SIG-M5 (cell line): ENCODE measurements at regions not wholly inside any gene's neighbourhood (a gene's known extent, or its start where the extent isn't known, plus 50 kb on each side); places are given as distances from the start of the nearest gene placed in this dataset.
A peak's percentile ranks its signal among the peaks of the same experiment; 100 is the strongest.

ENCODE experiments used
- DNase-seq: peaks from one replicate; lab custom pipeline; 2025; lab: John Stamatoyannopoulos, UW

DNA sequence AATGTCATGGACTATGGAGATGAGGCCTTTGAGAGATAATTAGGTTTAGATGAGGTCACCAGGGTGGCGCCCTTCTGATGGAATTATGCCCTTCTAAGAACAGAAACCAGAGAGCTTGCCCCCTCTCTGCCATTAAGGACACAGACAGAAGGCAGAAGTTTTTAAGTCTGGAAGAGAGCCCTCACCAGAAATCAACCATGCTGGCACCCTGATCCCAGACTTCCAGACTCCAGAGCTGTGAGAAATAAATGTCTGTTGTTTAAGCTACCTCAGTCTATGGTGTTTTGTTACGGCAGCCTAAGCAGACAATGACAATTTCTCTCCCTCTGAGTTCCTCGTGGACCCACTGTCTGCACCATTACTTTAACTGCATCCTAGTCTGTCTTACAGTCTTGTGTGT is 382.0 kb downstream of the GXYLT1 start:
- DNase-seq, result no peak

DNA sequence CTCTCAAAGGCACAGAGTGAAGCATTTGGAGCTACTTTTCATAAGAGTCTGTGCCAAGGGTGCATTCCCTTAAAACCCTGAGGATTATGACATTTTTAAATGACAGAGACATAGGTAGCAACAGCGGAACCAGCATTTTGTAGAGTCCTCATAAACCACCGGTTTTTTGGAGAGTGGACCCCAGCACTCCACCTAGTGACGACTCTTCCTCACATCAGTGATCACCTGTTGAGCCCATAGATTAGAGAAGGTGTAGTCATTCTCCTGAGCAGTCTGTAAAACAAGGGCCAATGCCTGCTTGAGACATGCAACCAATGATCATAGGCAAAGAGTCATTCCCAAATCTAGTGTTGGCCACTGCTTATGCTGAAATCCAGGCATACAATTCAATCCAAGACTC is 399.1 kb downstream of the GXYLT1 start:
- DNase-seq, result no peak

DNA sequence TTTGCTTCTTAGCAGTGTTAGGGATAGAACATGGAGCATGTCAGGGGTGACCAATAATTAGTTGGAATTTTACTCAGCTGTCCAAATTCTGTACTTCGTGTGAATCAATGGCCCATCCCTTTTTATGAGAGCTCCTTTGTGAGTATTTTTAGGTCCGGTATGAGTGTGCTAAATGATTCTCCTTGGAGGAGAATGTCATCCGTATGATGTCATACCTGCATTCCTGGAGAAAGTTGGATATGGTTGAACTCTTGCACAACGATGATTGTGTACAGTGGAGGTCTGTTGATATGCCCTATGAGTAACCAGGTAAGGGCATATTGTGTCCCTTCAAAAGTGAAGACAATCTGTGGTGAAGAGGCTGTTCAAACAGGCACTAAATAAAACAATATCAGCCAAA is 400.8 kb downstream of the GXYLT1 start:
- no peak for DNase-seq

DNA sequence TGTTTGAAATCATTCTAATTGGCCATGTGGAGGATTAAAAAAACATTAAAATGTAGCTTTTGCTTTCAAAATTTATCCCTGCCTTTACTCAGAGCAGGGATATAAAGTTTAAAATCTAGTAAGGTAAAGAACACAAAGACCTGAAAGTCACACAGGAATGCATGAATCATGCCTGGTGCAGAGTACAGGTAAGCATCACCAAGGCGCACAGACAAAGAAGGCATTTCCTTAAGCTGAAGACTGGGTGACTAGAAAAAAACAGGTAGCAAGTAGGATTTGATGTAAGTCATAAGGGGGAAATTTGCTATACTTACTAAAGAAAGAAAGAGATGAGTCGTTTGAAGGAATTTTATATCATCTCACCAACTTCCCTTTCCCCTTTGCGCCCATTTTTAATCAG is 405.6 kb downstream of the GXYLT1 start:
- no peak for DNase-seq

DNA sequence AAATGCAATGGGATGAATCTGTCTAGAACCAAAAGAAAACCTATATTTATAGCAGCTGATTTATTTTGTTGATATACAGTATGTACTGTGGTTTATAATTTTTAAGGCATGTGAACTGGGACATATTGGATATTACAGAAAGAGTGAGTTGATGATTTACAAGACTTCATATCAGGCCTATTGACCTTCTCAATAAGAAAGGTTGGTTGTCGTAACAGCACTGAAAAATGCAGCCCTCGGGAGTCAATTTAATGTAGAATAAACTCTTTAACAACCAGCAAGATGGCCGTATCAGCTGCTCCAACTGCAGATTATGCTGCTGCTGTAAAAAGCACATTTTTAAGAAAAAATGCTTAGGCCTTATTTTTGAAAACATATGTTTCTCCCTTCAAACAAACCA is 407.3 kb downstream of the GXYLT1 start:
- no peak for DNase-seq

DNA sequence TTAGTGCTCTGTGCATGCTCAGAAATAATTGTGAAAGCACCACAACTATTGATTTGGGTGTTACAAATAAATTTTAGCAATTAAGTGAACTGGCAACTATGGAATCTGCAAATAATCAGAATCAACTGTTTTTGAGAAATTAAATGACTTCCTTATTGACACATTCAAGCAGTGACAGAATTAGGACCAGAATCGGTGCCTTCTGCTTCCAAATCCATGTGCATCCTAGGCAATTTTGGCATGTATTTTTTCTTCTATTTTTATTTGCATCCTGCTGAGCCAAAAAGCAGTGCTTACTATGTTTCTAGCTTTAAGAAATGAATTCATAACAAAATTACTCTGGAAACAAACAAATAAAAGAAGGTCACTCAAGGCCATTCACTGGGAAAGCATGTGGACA is 408.2 kb downstream of the GXYLT1 start:
- DNase-seq, result no peak

DNA sequence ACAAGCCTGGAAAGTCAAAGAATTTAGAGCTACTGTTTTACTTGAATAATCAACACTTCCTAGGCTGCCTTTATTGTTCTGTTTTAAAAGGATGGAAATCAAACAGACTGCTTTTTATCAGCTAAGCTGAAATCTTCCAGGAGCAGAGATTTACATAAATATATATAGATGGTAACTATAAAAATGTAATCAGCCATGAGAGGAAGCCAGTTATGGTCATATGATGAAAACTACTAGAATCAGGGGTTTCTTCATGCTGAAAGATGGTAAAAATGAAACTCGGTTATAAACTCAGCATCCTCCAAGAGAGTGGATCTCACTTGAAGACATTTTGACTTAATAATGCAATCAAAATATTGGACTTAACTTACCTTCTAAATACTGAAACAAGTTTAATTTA is 413.0 kb downstream of the GXYLT1 start:
- DNase-seq, result no peak

DNA sequence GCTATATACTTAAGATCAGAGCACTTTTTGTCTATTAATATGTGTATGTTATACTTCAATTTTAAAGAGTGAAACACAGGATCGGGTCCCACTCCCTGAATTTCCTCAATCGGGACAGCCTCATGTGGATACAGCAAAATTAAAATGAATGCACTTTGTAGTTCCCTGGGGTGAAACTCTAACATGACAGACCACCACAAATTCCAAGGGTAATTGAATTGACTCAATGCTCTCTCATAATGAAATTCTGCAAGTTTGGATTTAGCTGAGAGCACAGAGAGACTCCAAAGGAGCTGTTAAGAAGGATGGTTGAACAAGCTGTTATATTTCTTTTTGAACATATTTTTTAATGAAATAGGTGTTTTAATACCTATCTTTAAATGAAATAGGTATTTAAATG is 413.6 kb downstream of the GXYLT1 start:
- no peak for DNase-seq

DNA sequence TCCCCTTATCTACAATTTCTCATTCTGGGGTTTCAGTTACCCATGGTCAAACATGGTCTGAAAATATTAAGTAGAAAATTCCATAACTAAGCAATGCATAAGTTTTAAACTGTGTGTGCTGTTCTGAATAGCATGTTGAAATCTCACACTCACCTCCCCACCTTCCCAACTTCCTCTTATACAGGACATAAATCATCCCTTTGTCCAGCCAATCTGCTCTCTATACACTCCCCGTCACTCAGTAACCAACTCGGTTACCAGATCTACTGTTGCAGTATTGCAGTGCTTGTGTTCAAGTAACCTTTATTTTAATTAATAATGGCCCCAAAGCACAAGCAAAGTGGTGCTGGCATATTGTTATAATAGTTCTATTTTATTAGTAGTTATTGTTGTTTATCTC is 420.5 kb downstream of the GXYLT1 start:
- no peak for DNase-seq

DNA sequence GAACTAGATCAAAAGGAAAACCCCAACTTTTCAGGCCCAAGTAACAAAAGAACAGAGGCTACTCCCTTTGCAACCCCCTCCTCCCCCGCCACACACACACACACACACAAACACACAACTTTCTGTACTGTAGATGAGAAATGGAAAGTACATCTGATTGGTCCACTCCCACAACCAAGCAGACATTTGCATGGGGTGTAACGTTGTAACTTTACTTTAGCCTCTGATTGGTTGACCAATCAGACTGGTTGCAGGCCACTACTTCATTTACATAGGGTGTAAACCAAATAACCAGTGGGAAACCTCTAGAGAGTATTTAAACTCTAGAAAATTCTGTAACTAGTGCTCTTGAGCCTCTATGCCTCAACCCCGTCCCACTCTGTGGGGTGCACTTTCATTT is 425.5 kb downstream of the GXYLT1 start:
- no peak for DNase-seq

DNA sequence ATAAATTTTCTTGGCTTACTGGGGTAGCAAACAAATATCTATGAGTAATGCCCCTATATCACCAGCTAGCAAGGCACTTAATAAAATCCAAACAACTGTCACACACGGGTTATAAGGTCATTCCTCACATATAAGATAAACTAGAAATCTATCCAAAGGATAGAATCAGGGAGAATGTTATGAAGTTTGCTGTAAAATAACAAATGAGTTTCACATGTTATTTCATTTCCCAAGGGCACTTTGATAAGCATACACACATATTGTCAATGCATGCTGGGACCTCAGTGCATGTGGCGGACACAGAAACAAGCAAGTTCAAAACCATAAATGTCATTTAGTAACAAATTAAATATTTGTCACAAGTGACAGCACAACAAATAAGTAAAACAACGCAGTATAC is 429.4 kb downstream of the GXYLT1 start:
- no peak for DNase-seq

DNA sequence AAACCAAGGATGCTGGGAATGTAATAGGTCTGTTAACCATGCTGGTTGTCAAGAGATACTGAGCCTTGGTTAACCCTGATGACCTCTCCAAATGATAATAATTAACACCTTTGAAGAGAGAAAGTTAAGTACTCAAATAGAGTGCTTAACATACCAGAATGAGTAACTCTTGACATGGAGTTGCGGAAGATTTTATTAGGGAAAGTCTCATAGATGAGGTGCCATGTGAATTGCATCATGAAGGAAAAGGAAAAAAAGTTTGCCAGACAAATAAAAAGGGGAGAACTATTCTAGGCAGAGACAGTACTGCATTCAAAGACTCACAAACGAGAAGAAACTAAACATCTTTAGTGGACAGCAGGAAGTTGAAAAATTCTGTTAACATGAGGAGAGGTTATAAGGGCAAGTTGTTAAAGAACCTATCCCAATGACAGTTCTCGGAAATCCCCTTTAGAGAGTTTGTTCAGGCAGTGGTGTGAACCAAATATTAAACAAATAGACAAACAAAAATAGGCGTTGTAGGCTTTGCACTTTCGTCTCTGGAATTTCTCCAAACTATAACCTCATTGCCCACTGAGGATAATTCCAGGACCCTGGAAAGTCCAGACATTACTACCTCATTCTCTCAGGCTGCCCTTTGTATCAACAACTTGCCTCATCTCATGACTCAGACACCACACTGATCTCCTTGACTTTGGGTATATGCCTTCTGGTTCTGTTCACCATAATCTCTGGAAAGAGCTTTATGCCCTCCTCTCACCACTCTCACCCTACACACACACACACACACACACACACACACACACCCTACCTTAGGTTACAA is 435.0 kb downstream of the GXYLT1 start:
- DNase-seq, result no peak

DNA sequence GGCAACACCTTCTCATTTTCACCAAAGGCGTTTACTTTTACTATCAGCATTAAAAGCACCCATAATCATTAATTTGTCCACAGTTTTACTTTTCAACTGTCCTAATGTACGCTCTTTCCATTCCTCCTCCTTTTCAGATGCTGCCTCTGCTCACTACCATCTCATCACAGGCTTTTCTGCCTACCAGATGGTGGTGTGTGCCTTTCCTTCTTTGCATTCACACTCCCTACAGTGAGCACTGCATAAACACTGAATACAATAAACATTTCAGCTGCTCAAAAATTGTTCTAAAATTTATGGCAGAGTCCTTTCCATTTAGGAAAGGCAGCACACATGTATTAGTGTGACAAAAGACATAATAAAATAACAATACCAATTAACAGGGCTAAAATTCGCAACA is 435.7 kb downstream of the GXYLT1 start:
- DNase-seq, result no peak

DNA sequence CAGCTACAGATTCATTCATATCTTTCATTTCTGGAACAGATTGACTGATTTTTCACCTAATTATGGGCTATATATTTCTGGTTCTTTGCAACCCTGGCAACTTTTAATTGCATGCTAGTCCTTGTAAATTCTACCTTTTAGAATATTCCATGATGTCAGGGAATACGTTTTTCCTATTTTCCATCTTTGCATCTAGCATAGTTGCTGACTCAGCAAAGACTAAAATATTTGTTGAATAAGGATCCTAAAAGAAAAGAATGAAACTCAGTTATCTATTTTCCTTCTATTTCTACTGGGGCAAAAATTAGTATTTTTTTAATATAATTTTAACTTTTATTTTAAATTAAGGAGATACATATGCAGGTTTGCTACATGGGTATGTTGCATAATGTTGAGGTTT is 438.3 kb downstream of the GXYLT1 start:
- no peak for DNase-seq

DNA sequence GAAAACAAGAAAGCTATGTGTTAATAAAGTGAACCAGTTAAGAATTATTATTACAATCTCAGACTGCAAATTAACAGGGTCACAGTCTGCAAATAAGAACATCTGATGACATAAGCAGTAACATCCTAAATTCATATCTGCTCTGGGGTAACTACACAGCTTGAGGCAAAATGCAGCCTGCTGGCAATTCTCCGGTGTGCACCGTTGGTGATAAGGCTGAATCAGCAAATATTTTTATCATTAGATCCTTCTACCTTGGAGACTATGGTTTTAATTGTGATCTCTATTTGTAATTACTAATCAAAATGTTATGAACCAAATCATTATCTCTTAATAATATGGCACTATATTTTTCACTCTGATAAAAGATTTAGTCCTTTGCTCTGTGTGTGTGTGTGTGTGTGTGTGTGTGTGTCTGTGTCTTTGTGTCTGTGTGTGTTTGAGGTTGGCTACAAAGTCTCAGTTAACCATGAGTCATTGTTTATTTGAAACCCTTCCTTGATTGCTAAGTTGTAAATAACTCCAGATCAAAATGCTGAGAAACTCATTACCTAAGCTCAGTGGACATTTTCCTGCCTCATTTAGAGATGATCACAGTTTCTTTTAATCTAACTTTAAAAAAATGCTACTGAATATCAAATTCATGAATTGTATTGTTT is 442.6 kb downstream of the GXYLT1 start:
- no peak for DNase-seq

DNA sequence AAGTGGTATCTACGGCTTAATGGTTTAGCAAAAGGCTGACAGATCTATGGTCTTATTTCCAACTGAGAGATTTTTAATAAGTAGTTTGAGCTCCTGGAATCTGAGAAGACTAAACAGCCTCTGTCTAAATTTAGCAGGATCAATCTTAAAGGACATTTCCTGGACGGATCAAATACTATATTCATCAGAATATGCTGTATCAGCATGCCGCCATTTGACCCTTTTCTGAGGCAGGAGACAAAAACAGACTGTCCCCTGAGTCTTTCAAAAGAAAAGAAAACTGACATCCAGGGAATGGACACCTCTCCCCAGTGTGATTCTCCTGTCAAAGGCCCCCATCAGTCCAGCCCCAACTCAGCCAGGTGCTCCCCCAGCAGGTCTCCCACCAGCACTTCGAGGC is 443.7 kb downstream of the GXYLT1 start:
- no peak for DNase-seq

DNA sequence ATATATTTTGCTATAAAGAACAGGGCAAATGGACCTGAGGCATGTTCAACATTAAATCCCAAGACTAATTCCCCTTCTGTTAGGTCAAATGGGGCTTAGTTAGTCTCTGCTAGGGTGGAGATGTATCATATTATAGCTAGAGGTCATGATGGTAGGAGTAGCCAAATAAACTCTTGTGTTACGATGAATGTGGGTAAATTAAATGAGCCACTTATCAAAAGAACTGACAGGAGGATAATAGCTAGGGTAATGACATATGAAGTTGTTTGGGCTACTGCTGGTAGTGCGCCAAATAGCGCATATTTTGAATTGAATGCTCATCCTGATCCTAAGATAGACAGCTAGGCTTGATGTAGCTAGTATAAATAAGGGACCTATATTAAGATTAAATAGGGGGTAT is 445.0 kb downstream of the GXYLT1 start:
- DNase-seq, result no peak

DNA sequence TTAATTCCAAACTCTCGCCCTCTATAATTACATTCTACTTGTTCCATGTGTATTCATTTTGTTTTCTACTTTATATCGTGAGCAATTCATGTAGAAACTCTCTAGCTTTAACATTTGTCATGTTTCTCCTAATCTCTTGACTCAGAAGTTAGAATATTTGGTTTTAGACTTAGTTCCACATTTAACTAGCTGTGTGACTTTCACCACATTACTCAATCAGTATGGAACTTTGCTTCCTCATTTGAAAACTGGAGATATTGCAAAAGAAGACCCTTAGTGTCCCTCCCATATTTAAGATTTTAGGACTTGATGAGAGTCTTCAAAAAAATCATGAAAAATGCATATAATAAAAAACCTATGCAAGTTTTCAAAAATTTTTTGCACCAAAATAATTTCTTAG is 447.5 kb downstream of the GXYLT1 start:
- peak; percentile 39 for DNase-seq

DNA sequence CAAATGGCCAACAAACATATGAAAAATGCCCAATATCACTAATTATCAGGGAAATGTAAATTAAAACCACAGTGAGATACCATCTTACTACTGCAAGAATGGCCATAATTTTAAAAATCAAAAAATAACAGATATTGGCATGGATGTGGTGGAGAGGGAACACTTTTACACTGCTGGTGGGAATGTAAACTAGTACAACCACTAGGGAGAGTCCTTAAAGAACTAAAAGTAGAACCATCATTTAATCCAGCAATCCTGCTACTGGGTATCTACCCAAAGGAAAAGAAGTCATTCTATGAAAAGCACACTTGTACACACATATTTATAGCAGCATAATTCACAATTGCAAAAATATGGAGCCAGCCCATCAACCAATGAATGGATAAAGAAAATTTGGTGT is 459.7 kb downstream of the GXYLT1 start:
- no peak for DNase-seq

DNA sequence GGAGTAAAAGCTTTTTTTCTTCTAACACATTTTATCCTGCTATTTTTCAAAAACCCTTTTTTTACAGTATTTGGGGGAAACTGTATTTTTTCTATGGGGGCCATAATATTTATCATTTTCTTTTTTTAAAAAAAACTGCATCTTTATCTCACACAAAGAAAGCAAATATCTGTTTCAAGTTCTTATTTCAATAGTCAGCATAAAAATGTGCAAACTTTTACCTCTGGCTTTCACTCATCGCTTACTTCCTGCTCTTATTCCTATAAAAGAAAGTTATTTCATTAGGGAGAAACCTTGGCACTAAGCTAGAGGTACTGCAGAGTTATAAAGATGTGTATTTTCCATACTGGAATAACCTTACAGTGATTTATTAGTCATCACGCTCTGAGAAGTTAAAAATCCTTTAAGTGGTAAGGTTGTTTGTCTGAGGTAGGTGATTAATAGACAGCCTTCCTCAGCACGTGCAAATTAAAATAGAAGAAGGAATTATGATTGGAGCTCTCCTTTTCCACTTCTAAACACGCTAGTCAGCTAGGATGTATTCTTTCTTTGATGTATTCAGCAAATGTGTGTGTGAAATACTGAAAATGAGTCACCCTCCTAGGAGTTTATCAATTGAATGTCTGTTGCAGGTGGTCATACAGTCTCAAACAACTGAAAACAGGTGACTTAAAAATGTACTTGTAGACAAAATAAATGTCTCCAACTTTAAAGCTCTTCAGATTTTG is 461.0 kb downstream of the GXYLT1 start:
- no peak for DNase-seq

DNA sequence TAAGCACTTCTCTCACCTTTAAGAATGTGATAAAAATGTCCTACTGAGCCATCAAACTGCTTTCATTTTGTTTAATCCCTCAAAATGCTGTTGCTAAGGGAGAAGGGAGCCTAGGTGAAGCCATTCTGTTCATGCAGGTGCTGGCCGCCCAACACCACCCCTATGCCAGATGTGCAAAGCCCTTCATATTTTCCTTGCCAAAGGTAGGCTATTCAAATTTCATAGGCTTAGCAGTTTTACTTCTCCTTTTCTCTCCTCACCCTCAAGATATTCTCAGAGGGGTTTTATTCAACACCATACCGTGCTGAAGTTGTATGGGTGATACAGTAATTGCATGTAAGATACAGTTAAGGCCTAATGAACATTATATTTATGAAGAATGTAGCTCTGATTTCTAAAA is 461.7 kb downstream of the GXYLT1 start:
- no peak for DNase-seq

DNA sequence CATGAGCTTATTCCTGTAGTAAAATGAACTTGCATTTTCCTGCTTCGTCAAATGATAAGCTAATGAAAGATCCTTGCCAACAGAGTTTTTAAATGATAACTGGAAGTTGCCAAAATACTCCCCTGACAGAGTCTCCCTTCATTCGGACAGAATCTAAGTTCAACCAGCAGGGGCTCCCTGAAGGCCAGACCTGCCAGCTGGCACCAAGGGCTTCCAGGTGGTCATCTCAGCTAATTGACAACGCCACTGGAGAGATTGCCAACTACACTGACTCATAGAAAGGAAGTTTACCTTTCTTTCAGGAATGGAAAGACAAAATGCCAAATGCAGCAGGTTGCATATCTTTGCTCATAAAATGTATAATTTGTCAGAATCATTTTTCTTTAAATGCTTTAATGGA is 462.8 kb downstream of the GXYLT1 start:
- DNase-seq, result no peak

DNA sequence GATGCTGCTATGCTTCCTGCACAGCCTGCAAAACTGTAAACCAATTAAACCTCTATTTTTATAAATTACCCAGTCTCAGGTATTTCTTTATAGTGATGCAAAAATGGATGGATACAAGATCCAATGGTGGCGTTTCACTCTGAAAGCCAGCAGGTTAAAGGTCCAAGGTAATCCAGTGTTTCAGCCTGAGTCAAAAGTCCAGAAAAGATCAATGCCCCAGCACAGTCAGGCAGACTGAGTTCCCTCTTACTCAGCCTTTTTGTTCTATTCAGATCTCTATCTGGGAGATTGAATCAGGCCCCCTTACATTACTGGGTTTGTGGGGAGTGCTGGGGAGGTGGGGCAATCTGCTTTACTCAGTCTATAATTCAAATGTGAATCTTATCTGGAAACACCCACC is 464.5 kb downstream of the GXYLT1 start:
- DNase-seq, result no peak
